Activated CD4-positive, alpha-beta T cell treated with anti-CD3 and anti-CD28 coated beads, Interleukin-2, Interleukin-6, amounts not matched to agents 100 ng/mL and 50 ng/mL, durations not matched to agents 16 hours and 8 hours (primary cell): ENCODE measurements at regions not wholly inside any gene's neighbourhood (a gene's known extent, or its start where the extent isn't known, plus 50 kb on each side); places are given as distances from the start of the nearest gene placed in this dataset.

Experiments used
- DNase-seq: peaks from one replicate; pipeline ENCODE4 v3.0.0-alpha.2; 2020

- no peak for DNase-seq
These were observed 222.1 kb upstream of the HMGA2 start for GRCh38 chr12:65602253-65602609.

- peak; percentile 70 for DNase-seq
These were observed 221.5 kb upstream of the HMGA2 start for GRCh38 chr12:65602610-65603295.

DNA sequence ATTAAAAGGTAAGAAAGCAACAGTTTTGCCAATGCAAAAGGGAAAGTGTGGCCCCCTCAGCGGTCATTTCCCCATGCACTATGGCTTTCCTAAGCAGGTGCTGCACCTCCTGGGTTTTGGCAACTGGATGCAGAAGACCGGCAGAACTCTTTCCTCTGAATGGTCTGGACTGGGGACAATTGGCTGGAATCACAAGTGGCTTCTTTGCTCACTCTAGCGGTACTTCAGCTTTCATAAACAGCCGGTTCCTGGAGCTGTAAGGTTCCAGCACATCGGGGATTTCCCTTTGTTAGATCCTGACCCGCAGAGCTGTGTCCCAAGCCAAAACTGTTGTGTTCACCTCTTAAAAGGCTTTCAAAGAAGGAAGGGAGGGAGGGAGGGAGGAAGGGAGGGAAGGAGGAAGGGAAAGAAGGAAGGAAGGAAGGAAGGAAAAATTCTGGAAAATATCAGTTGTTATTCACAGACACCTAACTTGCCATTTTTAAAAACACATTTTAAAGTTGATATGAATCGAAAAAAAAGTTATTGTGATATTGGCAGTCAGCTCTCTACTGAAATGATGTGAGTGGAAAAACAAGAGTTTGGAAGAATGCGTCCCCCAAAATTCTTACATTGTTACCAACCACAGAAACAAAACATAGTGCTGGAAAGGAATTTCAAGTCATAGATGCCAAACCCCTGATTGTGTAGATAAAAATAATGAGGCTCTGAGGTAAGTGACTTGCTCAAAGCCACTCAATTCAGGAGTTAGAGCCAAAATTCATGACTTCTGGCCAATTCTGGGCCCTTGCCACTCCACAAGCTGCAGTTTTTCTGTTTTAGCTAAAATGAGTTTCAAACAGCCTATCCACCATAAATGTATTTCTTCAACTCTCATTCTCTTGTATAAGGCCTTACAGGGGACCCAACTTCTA, 220.6 kb upstream of the HMGA2 start:
- DNase-seq = peak; percentile 7

GRCh38 chr12:65605019-65605418, 219.3 kb upstream of the HMGA2 start:
- peak; percentile 7 for DNase-seq

DNA sequence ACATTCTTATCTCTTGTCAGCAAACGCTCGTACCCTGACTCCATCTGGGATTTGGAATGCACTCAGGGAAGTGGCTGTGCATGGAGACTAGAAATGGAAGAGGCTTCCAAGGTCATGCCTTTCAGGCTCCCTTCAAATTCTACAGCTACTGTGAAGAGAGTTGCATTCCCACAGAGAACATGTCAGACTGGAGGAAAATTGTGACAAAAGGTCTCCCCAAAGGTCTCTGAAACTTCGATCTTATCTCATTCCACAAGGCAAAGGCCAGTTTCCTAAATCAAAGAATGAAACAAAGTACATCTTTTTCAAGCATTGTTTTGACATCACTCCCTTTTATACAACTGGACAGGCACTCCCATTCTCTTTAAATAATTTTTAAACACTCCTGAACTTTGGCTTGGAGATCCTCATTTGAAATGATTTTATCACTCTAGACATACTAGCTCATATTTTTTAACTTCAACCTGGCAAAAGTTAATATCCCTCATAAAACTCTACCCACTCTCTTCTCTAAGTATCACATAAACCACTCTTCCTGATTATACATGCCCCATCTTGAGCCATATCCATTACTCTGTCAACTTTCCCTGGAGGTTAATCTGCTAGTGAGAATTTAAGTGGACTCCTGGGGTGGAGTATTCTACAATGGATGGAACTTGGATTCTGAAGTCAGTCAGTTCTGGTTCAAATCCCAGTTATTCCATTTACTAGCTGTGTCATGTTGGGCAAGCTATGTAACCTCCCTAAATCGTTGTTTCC, 218.1 kb upstream of the HMGA2 start:
- no peak for DNase-seq

- DNase-seq = no peak
These were observed 216.9 kb upstream of the HMGA2 start for GRCh38 chr12:65607401-65607841.

- DNase-seq = no peak
These were observed 215.9 kb upstream of the HMGA2 start for GRCh38 chr12:65608319-65608916.

- no peak for DNase-seq
These were observed 214.9 kb upstream of the HMGA2 start for GRCh38 chr12:65609359-65609771.

GRCh38 chr12:65611396-65611795, 212.9 kb upstream of the HMGA2 start:
- DNase-seq = no peak

DNA sequence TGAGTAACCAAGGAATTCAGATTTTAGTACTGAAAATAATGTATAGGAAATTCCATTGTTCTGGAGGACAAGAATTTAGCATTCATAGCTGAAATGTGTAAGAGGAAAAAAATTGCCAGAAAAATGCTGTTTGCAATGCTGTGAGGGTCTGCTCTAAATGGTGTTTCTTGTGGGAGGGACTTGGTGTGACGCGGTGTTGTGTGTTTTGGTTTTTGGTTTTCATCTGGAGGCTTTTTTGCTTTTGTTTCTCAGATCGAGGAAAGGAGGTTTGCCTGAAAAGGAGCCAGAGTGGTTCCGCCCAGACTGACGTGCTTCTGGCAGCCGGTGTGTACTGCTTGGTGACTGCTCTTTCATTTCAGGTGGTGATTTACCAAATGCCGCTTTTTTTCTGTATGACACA, 211.8 kb upstream of the HMGA2 start:
- DNase-seq = no peak

DNA sequence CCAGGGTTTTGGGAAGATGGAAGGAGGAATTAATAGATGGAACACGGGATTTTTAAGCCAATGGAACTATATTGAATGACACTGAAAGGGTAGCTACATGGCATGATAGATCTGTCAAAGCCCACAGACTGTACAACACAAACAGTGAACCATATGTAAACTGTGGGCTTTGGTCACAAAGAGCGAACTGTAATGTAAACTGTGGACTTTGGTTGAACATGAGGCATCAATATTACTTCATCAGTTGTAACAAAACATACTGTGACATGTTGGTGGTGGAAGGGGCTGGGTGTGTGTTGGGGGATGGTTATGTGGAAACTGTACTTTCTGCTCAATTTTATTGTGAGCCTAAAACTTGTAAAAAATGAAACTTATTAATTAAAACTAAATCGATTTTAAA, 210.6 kb upstream of the HMGA2 start:
- no peak for DNase-seq

- DNase-seq = no peak
These were observed 209.9 kb upstream of the HMGA2 start for GRCh38 chr12:65614259-65614889.

DNA sequence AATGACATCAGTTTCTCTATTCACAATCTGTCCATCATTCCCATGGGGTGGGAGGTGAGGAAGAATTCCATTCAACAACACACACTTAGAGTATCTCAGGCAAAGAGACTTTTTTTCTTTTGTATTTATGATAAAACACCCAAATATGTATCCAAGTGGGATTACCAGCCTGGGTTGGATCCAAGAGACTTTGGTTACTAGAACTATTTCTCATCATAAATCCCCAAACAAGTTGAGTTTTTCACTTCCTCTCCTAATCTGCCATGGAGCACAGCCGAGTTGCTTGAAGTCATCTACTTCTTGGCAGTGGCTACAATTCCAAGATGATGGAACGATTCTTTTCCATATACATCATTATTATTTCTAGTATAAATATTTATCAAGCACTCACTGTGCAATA, 209.2 kb upstream of the HMGA2 start:
- DNase-seq = no peak

DNA sequence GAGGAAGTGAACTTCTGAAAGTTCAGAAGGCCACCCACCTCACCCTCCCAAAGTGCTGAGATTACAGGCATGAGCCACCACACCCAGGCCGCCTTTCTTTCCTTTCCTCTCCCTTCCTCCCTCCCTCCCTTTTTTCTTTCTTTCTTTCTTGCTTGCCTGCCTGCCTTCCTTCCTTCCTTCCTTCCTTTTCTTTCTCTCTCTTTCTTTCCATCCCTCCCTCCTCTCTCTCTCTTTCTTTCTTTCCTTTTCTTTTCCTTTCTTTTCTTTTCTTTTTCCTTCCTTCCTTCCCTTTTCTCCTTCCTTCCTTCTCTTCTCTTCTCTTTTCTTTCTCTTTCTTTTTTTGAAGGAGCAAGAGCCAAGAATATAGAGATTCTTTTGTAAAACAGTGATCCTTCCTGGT, 208.3 kb upstream of the HMGA2 start:
- DNase-seq = no peak

DNA sequence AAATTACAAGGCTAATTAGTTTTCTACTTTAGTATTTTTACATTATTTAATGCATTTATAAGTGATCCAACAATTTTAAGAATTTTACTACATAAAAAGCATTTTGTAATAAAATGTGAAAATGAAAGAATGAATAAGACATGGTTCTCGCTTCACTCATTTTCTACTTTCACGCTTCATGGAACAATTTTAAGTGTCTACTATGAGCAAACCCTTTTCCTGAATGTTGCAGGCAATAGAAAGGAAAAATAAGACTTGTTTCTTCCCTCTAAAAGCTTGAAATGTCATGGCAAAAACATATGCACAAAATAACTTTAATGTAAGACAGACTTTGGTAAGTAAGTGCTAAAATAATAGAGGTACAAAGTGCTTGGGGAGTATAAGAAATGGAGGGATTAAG, 205.7 kb upstream of the HMGA2 start:
- DNase-seq = no peak

DNA sequence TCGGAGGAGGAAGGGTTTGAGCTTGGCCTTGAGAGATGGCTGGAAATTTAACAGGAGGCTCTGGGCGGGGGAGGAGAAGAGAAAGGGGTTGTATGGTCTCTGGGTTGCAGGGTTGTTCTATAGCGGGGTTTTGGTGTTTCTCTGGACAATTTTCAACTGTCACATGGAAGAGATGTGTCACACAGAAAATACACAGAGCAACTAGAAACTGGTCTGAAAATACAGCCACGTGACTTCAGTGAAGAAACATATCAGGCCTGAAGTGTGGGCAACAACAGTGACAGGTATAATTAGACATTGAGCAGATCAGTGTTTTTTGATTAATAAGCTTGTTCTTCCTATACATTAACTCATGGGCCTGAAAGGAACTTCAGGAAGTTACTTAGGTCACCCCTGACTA, 205.3 kb upstream of the HMGA2 start:
- peak; percentile 1 for DNase-seq

- DNase-seq = no peak
These were observed 204.2 kb upstream of the HMGA2 start for GRCh38 chr12:65620046-65620445.

- no peak for DNase-seq
These were observed 202.2 kb upstream of the HMGA2 start for GRCh38 chr12:65622056-65622455.

DNA sequence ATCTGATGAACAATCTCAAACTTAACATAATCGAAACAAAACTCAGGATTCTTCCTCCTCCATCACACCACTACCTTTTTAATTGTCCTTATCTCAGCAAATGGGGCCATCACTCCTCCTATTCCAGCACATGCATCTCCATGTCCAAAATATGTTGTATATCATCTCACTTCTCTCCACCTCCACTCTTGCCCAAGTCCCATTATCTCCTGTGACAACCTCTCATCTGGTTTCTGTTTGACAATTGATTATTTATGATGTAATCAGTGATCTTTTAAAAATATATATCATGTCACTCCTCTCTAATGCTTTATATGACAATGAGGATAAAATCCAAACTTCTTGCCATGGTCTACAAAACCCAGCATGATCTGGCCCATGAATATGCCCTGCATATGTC, 200.8 kb upstream of the HMGA2 start:
- DNase-seq = no peak

DNA sequence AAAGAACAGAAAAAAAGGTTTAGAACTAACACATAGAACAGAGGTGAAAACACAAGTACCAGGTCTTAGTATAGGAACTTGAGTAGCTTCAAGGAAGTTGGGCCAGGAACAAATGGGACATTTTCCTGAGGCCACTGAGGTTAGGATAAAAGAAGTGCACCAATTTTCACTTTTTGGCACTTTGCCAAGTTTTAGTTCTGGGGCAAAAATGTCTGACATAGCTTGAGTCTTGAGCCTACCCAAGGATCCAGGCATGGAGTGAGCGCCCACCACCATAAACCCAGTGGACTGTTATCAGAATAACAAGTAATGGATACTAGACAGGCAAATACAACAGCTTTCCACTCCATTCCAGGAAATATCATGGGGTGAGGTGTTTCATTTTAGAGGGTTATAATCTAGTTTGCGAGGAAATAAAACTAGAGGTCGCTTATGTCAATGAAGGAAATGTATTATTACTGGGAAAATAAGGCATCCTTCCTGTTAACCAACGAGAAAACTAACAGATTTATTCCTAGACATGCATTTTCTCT, 199.7 kb upstream of the HMGA2 start:
- DNase-seq = no peak

- DNase-seq = no peak
These were observed 196.2 kb upstream of the HMGA2 start for GRCh38 chr12:65628061-65628460.

DNA sequence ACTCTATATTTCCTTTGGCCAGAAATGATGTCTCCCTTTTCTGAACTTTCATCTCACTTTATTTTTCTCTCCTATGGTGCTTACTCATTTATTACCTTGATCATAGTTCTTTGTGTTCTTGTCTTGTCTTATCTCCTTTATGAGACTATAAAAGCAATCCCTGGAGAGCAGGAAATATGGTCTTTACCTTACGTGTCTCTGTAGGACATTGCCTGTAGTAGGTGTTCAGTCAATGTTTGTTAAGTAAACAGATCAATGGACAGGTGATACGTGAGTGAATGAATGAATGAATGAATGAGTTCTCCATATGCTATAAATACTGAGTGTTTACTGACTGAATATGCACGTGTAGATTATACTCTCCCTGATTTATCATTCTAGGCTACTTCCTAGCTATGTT, 193.7 kb upstream of the HMGA2 start:
- no peak for DNase-seq
